Neutrophil (primary cell): ENCODE measurements at regions not wholly inside any gene's neighbourhood (a gene's known extent, or its start where the extent isn't known, plus 50 kb on each side); places are given as distances from the start of the nearest gene placed in this dataset.

ENCODE experiments used
- H3K27ac ChIP-seq: fragments of 200-600 bp; sonication (generic); 2 replicates; pipeline ENCODE4 v1.5.1; 2016; ENCODE audit warnings: mild to moderate bottlenecking, moderate library complexity
- H3K27me3 ChIP-seq: fragments of 200-600 bp; sonication (generic); 2 replicates; pipeline ENCODE4 v1.6.0; 2016; ENCODE audit warnings: mild to moderate bottlenecking
- H3K36me3 ChIP-seq: fragments of 200-600 bp; sonication (generic); 2 replicates; pipeline ENCODE4 v1.5.1; 2017
- H3K4me1 ChIP-seq, 2 experiments: fragments of 200-600 bp in 1 of 2; sonication (generic) in 1 of 2; 1 replicate in 1 of 2; 2 replicates in 1 of 2; pipeline versions ENCODE4 v1.5.1 to v1.6.1; 2013 to 2016; ENCODE audit warnings: low read depth in 1 of 2, low read length in 1 of 2, mild to moderate bottlenecking in 1 of 2, moderate library complexity in 1 of 2; ENCODE audit not compliant: control insufficient read depth in 1 of 2, insufficient read depth in 1 of 2
- H3K4me3 ChIP-seq, 2 experiments: fragments of 200-600 bp in 1 of 2; sonication (generic) in 1 of 2; 1 replicate in 1 of 2; 2 replicates in 1 of 2; pipeline ENCODE4 v1.5.1; 2013 to 2016; ENCODE audit warnings: low read depth in 1 of 2, low read length in 1 of 2, mild to moderate bottlenecking in 1 of 2, moderate library complexity in 1 of 2
- H3K9me3 ChIP-seq: fragments of 200-600 bp; sonication (generic); 2 replicates; pipeline ENCODE4 v1.5.1; 2016
- TF ChIP-seq, protein P1 (sequence below): fragments of 200-600 bp; sonication (generic); IDR thresholded peaks from 2 replicates; pipeline ENCODE4 v1.5.1; 2016; ENCODE audit warnings: antibody characterized with exemption

- Histone ChIP-seq H3K36me3 (no peaks in the 10 kb centered on the region), H3K9me3 (no peaks in the 10 kb centered on the region), H3K4me1 (no peaks in the 10 kb centered on the region), H3K4me3 (no peak overlapping the region), H3K27me3 (no peaks in the 10 kb centered on the region), H3K27ac (no peak overlapping the region)
- TF ChIP-seq, protein P1, sequence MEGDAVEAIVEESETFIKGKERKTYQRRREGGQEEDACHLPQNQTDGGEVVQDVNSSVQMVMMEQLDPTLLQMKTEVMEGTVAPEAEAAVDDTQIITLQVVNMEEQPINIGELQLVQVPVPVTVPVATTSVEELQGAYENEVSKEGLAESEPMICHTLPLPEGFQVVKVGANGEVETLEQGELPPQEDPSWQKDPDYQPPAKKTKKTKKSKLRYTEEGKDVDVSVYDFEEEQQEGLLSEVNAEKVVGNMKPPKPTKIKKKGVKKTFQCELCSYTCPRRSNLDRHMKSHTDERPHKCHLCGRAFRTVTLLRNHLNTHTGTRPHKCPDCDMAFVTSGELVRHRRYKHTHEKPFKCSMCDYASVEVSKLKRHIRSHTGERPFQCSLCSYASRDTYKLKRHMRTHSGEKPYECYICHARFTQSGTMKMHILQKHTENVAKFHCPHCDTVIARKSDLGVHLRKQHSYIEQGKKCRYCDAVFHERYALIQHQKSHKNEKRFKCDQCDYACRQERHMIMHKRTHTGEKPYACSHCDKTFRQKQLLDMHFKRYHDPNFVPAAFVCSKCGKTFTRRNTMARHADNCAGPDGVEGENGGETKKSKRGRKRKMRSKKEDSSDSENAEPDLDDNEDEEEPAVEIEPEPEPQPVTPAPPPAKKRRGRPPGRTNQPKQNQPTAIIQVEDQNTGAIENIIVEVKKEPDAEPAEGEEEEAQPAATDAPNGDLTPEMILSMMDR, result no peak
Measured at GRCh38 chr13:72368031-72368430, 359.4 kb downstream of the MZT1 start.

DNA sequence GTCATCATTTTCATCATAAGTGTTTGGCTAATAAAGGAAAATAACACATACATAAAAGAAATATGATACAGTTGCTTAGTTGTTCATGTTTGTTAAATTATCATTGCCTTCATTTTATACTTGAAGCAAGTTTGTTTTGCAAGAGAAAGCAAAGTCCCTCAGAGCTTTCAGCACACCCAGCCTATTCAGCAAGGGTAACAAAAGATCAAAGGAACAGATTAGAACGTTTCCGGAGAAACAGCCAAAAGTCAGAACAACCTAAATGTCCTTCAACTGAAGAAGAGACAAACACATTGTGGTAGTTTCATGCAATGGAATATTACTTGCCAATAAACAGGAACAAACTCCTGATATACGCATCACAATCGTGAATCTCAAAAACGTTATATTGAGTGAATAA is 380.7 kb downstream of the MZT1 start:
- Histone ChIP-seq H3K4me3 (no peak overlapping the region), H3K36me3 (no peaks in the 10 kb centered on the region), H3K27me3 (no peaks in the 10 kb centered on the region), H3K4me1 (no peaks in the 10 kb centered on the region), H3K9me3 (no peaks in the 10 kb centered on the region), H3K27ac (no peak overlapping the region)
- TF ChIP-seq, protein P1, result no peak

DNA sequence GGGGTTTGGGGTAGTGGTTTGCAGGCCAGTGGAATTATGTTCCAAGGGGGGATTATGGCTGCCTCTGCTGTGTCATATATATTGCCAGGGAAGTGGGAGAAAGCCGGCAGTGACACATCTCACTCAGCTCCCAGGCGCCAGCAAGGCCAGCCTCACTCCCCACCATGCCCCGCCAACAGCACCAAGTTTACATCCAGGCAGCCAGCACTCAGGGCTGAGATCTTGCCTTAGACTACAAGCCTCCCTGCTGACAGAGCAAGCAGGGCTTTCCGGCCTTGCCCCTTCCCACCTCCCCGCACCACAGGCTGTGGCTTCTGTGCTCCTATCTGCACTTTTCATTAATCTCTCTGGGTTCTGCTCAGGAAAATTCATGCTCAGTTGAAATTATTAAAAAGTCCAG is 385.1 kb downstream of the MZT1 start:
- TF ChIP-seq, protein P1, result no peak
- Histone ChIP-seq H3K27me3 (no peaks in the 10 kb centered on the region), H3K4me3 (no peak overlapping the region), H3K9me3 (no peaks in the 10 kb centered on the region), H3K27ac (no peak overlapping the region), H3K36me3 (no peaks in the 10 kb centered on the region), H3K4me1 (no peaks in the 10 kb centered on the region)

GRCh38 chr13:72341904-72342303 is 385.5 kb downstream of the MZT1 start:
- Histone ChIP-seq H3K36me3 (no peaks in the 10 kb centered on the region), H3K4me3 (no peak overlapping the region), H3K4me1 (no peaks in the 10 kb centered on the region), H3K27me3 (no peaks in the 10 kb centered on the region), H3K27ac (no peak overlapping the region), H3K9me3 (no peaks in the 10 kb centered on the region)
- TF ChIP-seq, protein P1, result no peak

GRCh38 chr13:72317346-72318109 is 409.9 kb downstream of the MZT1 start:
- H3K4me1 ChIP-seq, result no peaks in the 10 kb centered on the region
- H3K4me3 ChIP-seq, result no peak overlapping the region
- H3K27me3 ChIP-seq, result no peaks in the 10 kb centered on the region
- H3K36me3 ChIP-seq, result no peaks in the 10 kb centered on the region
- no peaks in the 10 kb centered on the region for H3K9me3 ChIP-seq
- no peak overlapping the region for H3K27ac ChIP-seq
- TF ChIP-seq, protein P1, result no peak
